ENCODE measurements at regions not wholly inside any gene's neighbourhood (a gene's known extent, or its start where the extent isn't known, plus 50 kb on each side); places are given as distances from the start of the nearest gene placed in this dataset.

- Histone ChIP-seq H3K4me1 (ENCODE audit: control insufficient read depth, extremely low read depth, insufficient read depth, low read length) (no peaks in the 10 kb centered on the region), H3K4me2 (ENCODE audit: extremely low read depth, insufficient read depth, low read length) (no peak overlapping the region), H3K27ac (ENCODE audit: insufficient read depth, low read length) (no peak overlapping the region), H3K9ac (ENCODE audit: insufficient read depth, low read length) (no peak overlapping the region), H3K27me3 (ENCODE audit: control insufficient read depth, insufficient read depth, low read length) (peaks cover 14% of the 10 kb centered on the region), H3K79me2 (ENCODE audit: control insufficient read depth, insufficient read depth, low read length) (no peaks in the 10 kb centered on the region), H3K36me3 (ENCODE audit: control insufficient read depth, insufficient read depth, low read length) (no peaks in the 10 kb centered on the region), H2AFZ (ENCODE audit: low read length) (no peak overlapping the region), H4K20me1 (ENCODE audit: control insufficient read depth, extremely low read depth, insufficient read depth, low read length) (no peaks in the 10 kb centered on the region), H3K9me3 (ENCODE audit: control insufficient read depth, insufficient read depth, low read depth, low read length) (no peaks in the 10 kb centered on the region), H3K4me3 (replicated peaks in 1 of 4; ENCODE audit: control extremely low read depth in 1 of 4, insufficient read depth in 1 of 4, low read depth in 3 of 4, low read length in 4 of 4) (no peak overlapping the region)
- no peak for TF ChIP-seq EZH2 (IDR thresholded peaks at IDR 0.05; ENCODE audit: low read length, missing control alignments)
- no peak for TF ChIP-seq CTCF (conservative IDR thresholded peaks at IDR 0.05 in 1 of 2, IDR thresholded peaks at IDR 0.05 in 1 of 2; ENCODE audit: low read depth in 1 of 2, low read length in 2 of 2)
- DNase-seq (ENCODE audit: low read depth in 2 of 2): no peak
Observed at GRCh38 chr6:33877982-33878535, 74.3 kb upstream of the MLN start.

GRCh38 chr6:33875696-33876095, 71.9 kb upstream of the MLN start:
- no peaks in the 10 kb centered on the region for H3K36me3 ChIP-seq (ENCODE audit: control insufficient read depth, insufficient read depth, low read length)
- H4K20me1 ChIP-seq (ENCODE audit: control insufficient read depth, extremely low read depth, insufficient read depth, low read length): no peaks in the 10 kb centered on the region
- no peak overlapping the region for H3K4me3 ChIP-seq (replicated peaks in 1 of 4; ENCODE audit: control extremely low read depth in 1 of 4, insufficient read depth in 1 of 4, low read depth in 3 of 4, low read length in 4 of 4)
- H3K4me1 ChIP-seq (ENCODE audit: control insufficient read depth, extremely low read depth, insufficient read depth, low read length): no peaks in the 10 kb centered on the region
- H3K9ac ChIP-seq (ENCODE audit: insufficient read depth, low read length): no peak overlapping the region
- no peak overlapping the region for H2AFZ ChIP-seq (ENCODE audit: low read length)
- TF ChIP-seq EZH2 (IDR thresholded peaks at IDR 0.05; ENCODE audit: low read length, missing control alignments) (no peak), CTCF (conservative IDR thresholded peaks at IDR 0.05 in 1 of 2, IDR thresholded peaks at IDR 0.05 in 1 of 2; ENCODE audit: low read depth in 1 of 2, low read length in 2 of 2) (no peak)
- no peak for DNase-seq (ENCODE audit: low read depth in 2 of 2)
- no peak overlapping the region for H3K4me2 ChIP-seq (ENCODE audit: extremely low read depth, insufficient read depth, low read length)
- no peak overlapping the region for H3K27ac ChIP-seq (ENCODE audit: insufficient read depth, low read length)
- no peaks in the 10 kb centered on the region for H3K9me3 ChIP-seq (ENCODE audit: control insufficient read depth, insufficient read depth, low read depth, low read length)
- no peaks in the 10 kb centered on the region for H3K79me2 ChIP-seq (ENCODE audit: control insufficient read depth, insufficient read depth, low read length)
- H3K27me3 ChIP-seq (ENCODE audit: control insufficient read depth, insufficient read depth, low read length): peaks cover 14% of the 10 kb centered on the region

- H3K27me3 ChIP-seq (ENCODE audit: control insufficient read depth, insufficient read depth, low read length): peaks cover 14% of the 10 kb centered on the region
- H3K4me1 ChIP-seq (ENCODE audit: control insufficient read depth, extremely low read depth, insufficient read depth, low read length): no peaks in the 10 kb centered on the region
Observed at GRCh38 chr6:33875141-33875581, 71.4 kb upstream of the MLN start.

More at GRCh38 chr6:33875141-33875581, 71.4 kb upstream of the MLN start:
- Histone ChIP-seq H3K9me3 (ENCODE audit: control insufficient read depth, insufficient read depth, low read depth, low read length) (no peaks in the 10 kb centered on the region), H3K4me2 (ENCODE audit: extremely low read depth, insufficient read depth, low read length) (no peak overlapping the region), H3K79me2 (ENCODE audit: control insufficient read depth, insufficient read depth, low read length) (no peaks in the 10 kb centered on the region), H3K4me3 (replicated peaks in 1 of 4; ENCODE audit: control extremely low read depth in 1 of 4, insufficient read depth in 1 of 4, low read depth in 3 of 4, low read length in 4 of 4) (no peak overlapping the region), H3K36me3 (ENCODE audit: control insufficient read depth, insufficient read depth, low read length) (no peaks in the 10 kb centered on the region), H3K9ac (ENCODE audit: insufficient read depth, low read length) (no peak overlapping the region), H4K20me1 (ENCODE audit: control insufficient read depth, extremely low read depth, insufficient read depth, low read length) (no peaks in the 10 kb centered on the region), H3K27ac (ENCODE audit: insufficient read depth, low read length) (no peak overlapping the region), H2AFZ (ENCODE audit: low read length) (no peak overlapping the region)
- DNase-seq (ENCODE audit: low read depth in 2 of 2): no peak
- TF ChIP-seq EZH2 (IDR thresholded peaks at IDR 0.05; ENCODE audit: low read length, missing control alignments) (no peak), CTCF (conservative IDR thresholded peaks at IDR 0.05 in 1 of 2, IDR thresholded peaks at IDR 0.05 in 1 of 2; ENCODE audit: low read depth in 1 of 2, low read length in 2 of 2) (no peak)

Measured in fibroblast of lung (primary cell).